Liver (tissue), 8 donors: ENCODE measurements at regions not wholly inside any gene's neighbourhood (a gene's known extent, or its start where the extent isn't known, plus 50 kb on each side); places are given as distances from the start of the nearest gene placed in this dataset.

Experiments
- DNase-seq: peaks from one replicate; pipeline ENCODE4 v3.0.0-alpha.2; 2017; ENCODE audit warnings: low spot score
- H3K27ac ChIP-seq, 2 donors: one replicate each; pipeline ENCODE4 v1.7.0; 2013; ENCODE audit warnings: inconsistent platforms in 2 of 2, low read length in 2 of 2, control low read depth in 1 of 2, low read depth in 1 of 2, mild to moderate bottlenecking in 1 of 2
- H3K27me3 ChIP-seq, 4 donors: one replicate each; pipeline versions ENCODE4 v1.6.1 to v1.7.0; 2013; ENCODE audit warnings: low read length in 3 of 4, inconsistent platforms in 1 of 4, mild to moderate bottlenecking in 1 of 4, moderate library complexity in 1 of 4; ENCODE audit not compliant: control insufficient read depth in 4 of 4, insufficient read depth in 4 of 4
- H3K36me3 ChIP-seq, 4 donors: one replicate each; pipeline versions ENCODE4 v1.6.1 to v1.7.0; 2013; ENCODE audit warnings: low read length in 3 of 4, mild to moderate bottlenecking in 3 of 4, low read depth in 1 of 4, moderate library complexity in 1 of 4; ENCODE audit not compliant: control insufficient read depth in 4 of 4, insufficient read depth in 3 of 4
- H3K4me1 ChIP-seq, 4 donors: one replicate each; pipeline versions ENCODE4 v1.6.1 to v1.7.0; 2013; ENCODE audit warnings: low read length in 3 of 4, mild to moderate bottlenecking in 3 of 4, moderate library complexity in 1 of 4; ENCODE audit not compliant: control insufficient read depth in 4 of 4, insufficient read depth in 4 of 4
- H3K4me3 ChIP-seq, 3 donors: one replicate each; pipeline versions ENCODE4 v1.6.1 to v1.7.0; 2013; ENCODE audit warnings: low read length in 3 of 3, control low read depth in 1 of 3, low read depth in 1 of 3, mild to moderate bottlenecking in 1 of 3
- H3K9ac ChIP-seq, 2 donors: one replicate each; pipeline ENCODE4 v1.7.0; 2013; ENCODE audit warnings: low read length in 2 of 2, mild to moderate bottlenecking in 2 of 2, moderate library complexity in 2 of 2, control low read depth in 1 of 2, low read depth in 1 of 2
- H3K9me3 ChIP-seq, 4 donors: one replicate each; pipeline versions ENCODE4 v1.6.1 to v1.7.0; 2013; ENCODE audit warnings: low read length in 3 of 4; ENCODE audit not compliant: control insufficient read depth in 4 of 4
- CTCF ChIP-seq: fragments of 150-350 bp; IDR thresholded peaks from 2 replicates; pipeline ENCODE4 v1.5.1; 2017; ENCODE audit warnings: improper control_type of control experiment, low read depth, low read length; ENCODE audit not compliant: missing input control
- EGR1 ChIP-seq, 2 donors: IDR thresholded peaks; 2 replicates each; pipeline ENCODE4 v1.6.1; 2016 to 2018; ENCODE audit warnings: antibody characterized with exemption in 2 of 2, low read depth in 2 of 2
- FOXA1 ChIP-seq: IDR thresholded peaks from 2 replicates; pipeline ENCODE4 v1.6.1; 2016; ENCODE audit warnings: antibody characterized with exemption
- FOXA2 ChIP-seq: IDR thresholded peaks from 2 replicates; pipeline ENCODE4 v1.6.1; 2016; ENCODE audit warnings: antibody characterized with exemption
- GABPA ChIP-seq, 2 donors: IDR thresholded peaks in 1 of 2; conservative IDR thresholded peaks in 1 of 2; 2 replicates each; pipeline ENCODE4 v1.6.1; 2016; ENCODE audit warnings: antibody characterized with exemption in 2 of 2, mild to moderate bottlenecking in 1 of 2, moderate library complexity in 1 of 2
- HNF4A ChIP-seq, 2 donors: conservative IDR thresholded peaks; 2 replicates each; pipeline ENCODE4 v1.6.1; 2016; ENCODE audit warnings: antibody characterized with exemption in 2 of 2, mild to moderate bottlenecking in 2 of 2
- HNF4G ChIP-seq: IDR thresholded peaks from 2 replicates; pipeline ENCODE4 v1.6.1; 2016; ENCODE audit warnings: antibody characterized with exemption
- JUND ChIP-seq, 2 donors: IDR thresholded peaks; 2 replicates each; pipeline ENCODE4 v1.6.1; 2016; ENCODE audit warnings: antibody characterized with exemption in 2 of 2
- NR2F2 ChIP-seq: IDR thresholded peaks from 2 replicates; pipeline ENCODE4 v1.6.1; 2016; ENCODE audit warnings: antibody characterized with exemption
- RAD21 ChIP-seq, 2 donors: IDR thresholded peaks; 2 replicates each; pipeline ENCODE4 v1.6.1; 2016; ENCODE audit warnings: antibody characterized with exemption in 2 of 2, mild to moderate bottlenecking in 2 of 2
- REST ChIP-seq: IDR thresholded peaks from 2 replicates; pipeline ENCODE4 v1.6.1; 2016; ENCODE audit warnings: antibody characterized with exemption, mild to moderate bottlenecking
- RXRA ChIP-seq, 2 donors: IDR thresholded peaks; 2 replicates each; pipeline ENCODE4 v1.6.1; 2017 to 2018; ENCODE audit warnings: antibody characterized with exemption in 2 of 2, mild to moderate bottlenecking in 1 of 2
- SP1 ChIP-seq: IDR thresholded peaks from 2 replicates; pipeline ENCODE4 v1.6.1; 2018; ENCODE audit warnings: antibody characterized with exemption, mild to moderate bottlenecking
- TAF1 ChIP-seq: conservative IDR thresholded peaks from 2 replicates; pipeline ENCODE4 v1.6.1; 2016; ENCODE audit warnings: antibody characterized with exemption, mild to moderate bottlenecking
- YY1 ChIP-seq: IDR thresholded peaks from 2 replicates; pipeline ENCODE4 v1.6.1; 2016; ENCODE audit warnings: antibody characterized with exemption, mild to moderate bottlenecking
- ZBTB33 ChIP-seq: IDR thresholded peaks from 2 replicates; pipeline ENCODE4 v1.6.1; 2016; ENCODE audit warnings: antibody characterized with exemption
- WGBS: extraction: QIAGEN DNeasy Blood & Tissue Kit; methylation state at CpG from one replicate; pipeline ENCODE4 v1.1.7; 2013; 5-methylcytosine and 5-hydroxymethylcytosine counted together
- TF ChIP-seq, protein P1 (sequence below): IDR thresholded peaks from 2 replicates; pipeline ENCODE4 v1.6.1; 2016; ENCODE audit warnings: antibody characterized with exemption
- TF ChIP-seq, protein P2 (sequence below): IDR thresholded peaks from 2 replicates; pipeline ENCODE4 v1.6.1; 2016; ENCODE audit warnings: antibody characterized with exemption
- donor health status: healthy.
- donor health status: healthy.
- donor health status: healthy.
- donor health status: healthy.
- donor health status: healthy.

DNA sequence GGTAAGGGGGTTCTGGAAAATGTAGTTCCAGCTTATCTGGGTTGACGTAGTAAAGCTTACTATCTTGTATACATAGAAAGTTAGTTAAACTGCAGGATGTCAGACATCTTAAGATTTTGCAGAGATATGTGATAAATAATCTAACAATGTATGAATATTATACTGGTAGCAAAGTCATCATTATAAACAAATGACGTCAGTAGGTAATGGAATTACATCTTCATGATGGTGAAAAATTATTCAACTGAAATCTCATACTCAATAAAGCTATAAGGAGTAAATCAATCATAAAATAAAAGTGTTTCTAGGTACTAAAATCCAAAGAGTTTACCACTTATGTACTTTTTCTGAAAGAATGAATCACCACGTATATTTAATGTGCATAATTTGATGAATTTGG is 217.3 kb upstream of the CDH10 start:
- Histone ChIP-seq H3K9me3 (no peaks in the 10 kb centered on the region), H3K4me1 (no peaks in the 10 kb centered on the region), H3K27ac (no peak overlapping the region), H3K9ac (no peak overlapping the region), H3K36me3 (no peaks in the 10 kb centered on the region), H3K4me3 (no peak overlapping the region), H3K27me3 (no peaks in the 10 kb centered on the region)
- TF ChIP-seq JUND (IDR thresholded peaks at IDR 0.05), result no peak
- TF ChIP-seq, protein P1, sequence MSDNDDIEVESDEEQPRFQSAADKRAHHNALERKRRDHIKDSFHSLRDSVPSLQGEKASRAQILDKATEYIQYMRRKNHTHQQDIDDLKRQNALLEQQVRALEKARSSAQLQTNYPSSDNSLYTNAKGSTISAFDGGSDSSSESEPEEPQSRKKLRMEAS, result no peak
- TF ChIP-seq ZBTB33, result no peak
- TF ChIP-seq FOXA1, result no peak
- no peak for TF ChIP-seq GABPA (IDR thresholded peaks at IDR 0.05 in 1 of 2, conservative IDR thresholded peaks at IDR 0.05 in 1 of 2)
- no peak for TF ChIP-seq CTCF
- TF ChIP-seq HNF4G, result no peak
- TF ChIP-seq, protein P2, sequence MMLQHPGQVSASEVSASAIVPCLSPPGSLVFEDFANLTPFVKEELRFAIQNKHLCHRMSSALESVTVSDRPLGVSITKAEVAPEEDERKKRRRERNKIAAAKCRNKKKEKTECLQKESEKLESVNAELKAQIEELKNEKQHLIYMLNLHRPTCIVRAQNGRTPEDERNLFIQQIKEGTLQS, result no peak
- TF ChIP-seq RAD21 (IDR thresholded peaks at IDR 0.05), result no peak
- TF ChIP-seq FOXA2, result no peak
- TF ChIP-seq TAF1, result no peak
- no peak for TF ChIP-seq SP1
- no peak for TF ChIP-seq HNF4A (conservative IDR thresholded peaks at IDR 0.05)
- no peak for TF ChIP-seq NR2F2
- no peak for TF ChIP-seq YY1
- WGBS, result 59% methylated on average over 3 of the region's 3 CpGs
- no peak for DNase-seq

GRCh38 chr5:24855485-24855884 is 210.7 kb upstream of the CDH10 start:
- H3K4me1 ChIP-seq, result no peaks in the 10 kb centered on the region
- 68% methylated on average over 4 of the region's 4 CpGs for WGBS

More at GRCh38 chr5:24855485-24855884, 210.7 kb upstream of the CDH10 start:
- no peak overlapping the region for H3K27ac ChIP-seq
- no peaks in the 10 kb centered on the region for H3K36me3 ChIP-seq
- peaks cover 0 to 3% (median under 1%) of the 10 kb centered on the region in 4 donors for H3K27me3 ChIP-seq
- TF ChIP-seq REST (no peak), TAF1 (no peak), YY1 (no peak), JUND (IDR thresholded peaks at IDR 0.05) (no peak), RXRA (IDR thresholded peaks at IDR 0.05) (no peak), FOXA1 (no peak), FOXA2 (no peak), SP1 (no peak), ZBTB33 (no peak), HNF4G (no peak), RAD21 (IDR thresholded peaks at IDR 0.05) (no peak), CTCF (no peak), EGR1 (IDR thresholded peaks at IDR 0.05; ENCODE audit: low read depth in 2 of 2) (no peak), NR2F2 (no peak), GABPA (IDR thresholded peaks at IDR 0.05 in 1 of 2, conservative IDR thresholded peaks at IDR 0.05 in 1 of 2) (no peak), HNF4A (conservative IDR thresholded peaks at IDR 0.05) (no peak)
- TF ChIP-seq, protein P1, result no peak
- TF ChIP-seq, protein P2, result no peak
- no peak overlapping the region for H3K9ac ChIP-seq
- no peak overlapping the region for H3K4me3 ChIP-seq
- no peaks in the 10 kb centered on the region for H3K9me3 ChIP-seq
- no peak for DNase-seq
